RWPE2 (cell line): ENCODE measurements at regions not wholly inside any gene's neighbourhood (a gene's known extent, or its start where the extent isn't known, plus 50 kb on each side); places are given as distances from the start of the nearest gene placed in this dataset.

Experiments used
- ATAC-seq: fragments of 200-7000 bp; cut with Tn5 transposase; 3 replicates; pipeline ENCODE4 v1.9.1; 2021; ENCODE audit warnings: low read depth
- DNase-seq: peaks from one replicate; pipeline ENCODE4 v3.0.0-alpha.2; 2020; ENCODE audit warnings: low spot score
- H3K27ac ChIP-seq: fragments of 450-650 bp; 2 replicates; pipeline ENCODE4 v1.5.1; 2017; ENCODE audit warnings: mild to moderate bottlenecking; ENCODE audit not compliant: poor library complexity, severe bottlenecking
- H3K27me3 ChIP-seq: fragments of 250-450 bp; sonication (Bioruptor Pico); 2 replicates; pipeline ENCODE4 v1.5.1; 2021; ENCODE audit warnings: mild to moderate bottlenecking, moderate library complexity; ENCODE audit not compliant: insufficient read depth, poor library complexity, severe bottlenecking
- H3K36me3 ChIP-seq: fragments of 250-450 bp; sonication (Bioruptor Pico); 2 replicates; pipeline ENCODE4 v1.5.1; 2020; ENCODE audit warnings: low read depth, mild to moderate bottlenecking, moderate library complexity
- H3K4me1 ChIP-seq: fragments of 250-450 bp; sonication (Bioruptor Pico); 2 replicates; pipeline ENCODE4 v1.5.1; 2021; ENCODE audit warnings: mild to moderate bottlenecking, moderate library complexity; ENCODE audit not compliant: insufficient read depth, poor library complexity, severe bottlenecking
- H3K4me3 ChIP-seq: fragments of 250-450 bp; sonication (Bioruptor Pico); 2 replicates; pipeline ENCODE4 v1.5.1; 2021; ENCODE audit warnings: mild to moderate bottlenecking, moderate library complexity; ENCODE audit not compliant: severe bottlenecking
- H3K9me3 ChIP-seq: fragments of 250-450 bp; sonication (Bioruptor Pico); 2 replicates; pipeline ENCODE4 v1.5.1; 2021; ENCODE audit warnings: mild to moderate bottlenecking, moderate library complexity; ENCODE audit not compliant: severe bottlenecking
- CTCF ChIP-seq: fragments of 450-650 bp; IDR thresholded peaks from one replicate; pipeline ENCODE4 v1.5.1; 2017; ENCODE audit warnings: mild to moderate bottlenecking, moderate library complexity; ENCODE audit not compliant: poor library complexity, severe bottlenecking

DNA sequence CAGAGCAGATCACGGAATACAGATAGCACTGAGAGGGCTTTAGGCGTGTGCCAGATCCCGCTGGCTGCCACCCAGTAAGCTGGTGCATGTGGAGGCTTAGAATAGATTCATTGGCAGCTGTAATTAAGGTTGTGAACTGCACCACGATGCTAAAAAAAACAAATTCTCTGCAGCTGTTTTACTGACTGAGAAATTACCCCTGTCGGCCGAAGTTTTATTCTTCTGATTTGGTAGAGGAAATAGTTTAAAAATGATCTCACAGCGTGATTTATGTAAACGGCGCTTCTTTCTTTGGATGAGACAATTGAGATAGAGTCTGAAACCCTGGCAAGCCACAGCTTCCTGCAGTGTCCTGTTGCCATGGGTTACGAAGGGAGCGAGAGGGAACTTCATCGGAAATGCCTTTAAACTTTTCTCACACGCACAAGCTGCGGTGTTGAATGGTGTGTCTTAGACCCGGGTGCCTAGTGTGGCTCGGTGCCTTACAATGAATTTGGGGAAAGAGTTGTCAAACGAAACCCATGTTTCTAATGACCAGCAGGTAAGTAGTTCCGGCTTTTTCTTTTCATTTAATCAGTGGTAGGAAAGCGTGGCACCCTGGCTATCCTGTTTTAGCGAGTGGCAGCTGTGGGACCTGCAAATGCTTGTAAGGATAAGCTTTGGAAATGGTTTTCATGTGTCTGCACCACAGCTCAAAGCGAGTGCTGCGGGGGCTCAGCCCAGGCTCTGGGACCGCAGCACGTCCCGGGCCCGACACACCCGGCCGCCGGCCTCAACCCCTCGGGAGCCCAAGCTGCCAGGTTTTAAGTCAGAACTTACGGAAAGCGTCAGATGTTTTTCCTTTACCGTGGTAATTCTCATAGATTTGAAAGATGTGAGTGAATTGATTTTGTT is 71.7 kb upstream of the HGFAC start:
- Histone ChIP-seq H3K36me3 (no peaks in the 10 kb centered on the region), H3K27ac (no peak overlapping the region), H3K4me1 (peaks cover 13% of the 10 kb centered on the region), H3K9me3 (no peaks in the 10 kb centered on the region), H3K27me3 (no peaks in the 10 kb centered on the region), H3K4me3 (no peak overlapping the region)
- no peak for TF ChIP-seq CTCF
- DNase-seq (no peak), ATAC-seq (peak; percentile 51; the same call in 2 of the 3 replicates)

DNA sequence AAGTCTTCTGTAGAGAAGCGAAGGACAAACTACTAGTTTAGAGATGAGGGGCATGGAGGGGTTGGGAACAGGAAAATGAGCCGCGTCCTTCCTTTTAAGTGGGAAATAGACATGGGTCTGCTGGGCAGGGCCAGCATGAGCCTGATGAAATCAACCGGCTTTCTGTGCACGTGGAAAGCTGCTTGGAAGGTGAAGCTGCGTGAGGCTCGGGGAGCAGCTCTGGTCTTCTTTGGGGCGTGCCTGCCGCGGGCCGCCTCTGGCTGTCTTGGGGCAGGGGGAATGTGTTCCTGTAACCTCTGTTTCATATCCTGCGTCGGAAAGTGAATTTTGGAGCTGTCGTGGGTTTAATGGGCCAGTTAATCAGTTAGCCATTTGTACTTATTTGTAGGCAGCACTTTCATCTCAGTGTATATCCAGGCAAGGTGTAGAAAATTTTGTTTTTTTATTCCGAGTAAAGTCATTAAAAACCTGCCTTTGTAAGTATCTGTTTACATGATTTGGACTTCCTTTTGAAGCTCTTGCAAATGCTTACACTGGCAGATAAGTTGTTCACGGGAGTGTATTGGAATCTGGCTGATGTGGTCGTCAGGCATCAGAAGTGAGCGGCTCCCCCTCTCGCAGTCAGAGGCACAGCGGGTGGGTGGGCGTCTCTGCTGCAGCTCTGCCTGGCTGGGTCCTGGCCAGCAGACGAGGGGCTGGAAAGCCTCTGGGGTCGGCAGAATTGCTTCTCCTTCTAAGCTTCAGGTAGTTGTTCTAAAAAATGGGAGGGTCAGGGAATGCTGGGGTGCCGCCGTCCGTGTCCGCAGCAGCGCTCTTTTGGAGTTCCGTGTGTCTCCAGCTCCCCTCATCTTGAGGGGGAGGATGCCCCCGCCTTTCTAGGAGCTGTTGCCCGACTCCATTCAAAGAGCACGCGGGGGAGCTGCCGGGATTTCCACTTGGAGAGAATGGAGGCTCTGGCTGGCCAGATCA is 70.5 kb upstream of the HGFAC start:
- Histone ChIP-seq H3K4me3 (no peak overlapping the region), H3K4me1 (peaks cover 13% of the 10 kb centered on the region), H3K9me3 (no peaks in the 10 kb centered on the region), H3K27me3 (no peaks in the 10 kb centered on the region), H3K27ac (no peak overlapping the region), H3K36me3 (no peaks in the 10 kb centered on the region)
- ATAC-seq (no peak), DNase-seq (no peak)
- TF ChIP-seq CTCF: no peak

GRCh38 chr4:3372264-3372932 is 69.4 kb upstream of the HGFAC start:
- H3K27ac ChIP-seq: no peak overlapping the region
- H3K4me1 ChIP-seq: peaks cover 13% of the 10 kb centered on the region
- H3K9me3 ChIP-seq: no peaks in the 10 kb centered on the region
- no peak for TF ChIP-seq CTCF
- no peaks in the 10 kb centered on the region for H3K27me3 ChIP-seq
- H3K36me3 ChIP-seq: no peaks in the 10 kb centered on the region
- ATAC-seq: no peak
- DNase-seq: no peak
- no peak overlapping the region for H3K4me3 ChIP-seq

GRCh38 chr4:3372933-3373465 is 68.8 kb upstream of the HGFAC start:
- no peak for ATAC-seq
- H3K9me3 ChIP-seq: no peaks in the 10 kb centered on the region

More at GRCh38 chr4:3372933-3373465, 68.8 kb upstream of the HGFAC start:
- H3K27ac ChIP-seq: no peak overlapping the region
- DNase-seq: no peak
- H3K4me3 ChIP-seq: no peak overlapping the region
- no peaks in the 10 kb centered on the region for H3K27me3 ChIP-seq
- no peaks in the 10 kb centered on the region for H3K36me3 ChIP-seq
- TF ChIP-seq CTCF: no peak
- peaks cover 13% of the 10 kb centered on the region for H3K4me1 ChIP-seq
